ENCODE measurements at regions not wholly inside any gene's neighbourhood (a gene's known extent, or its start where the extent isn't known, plus 50 kb on each side); places are given as distances from the start of the nearest gene placed in this dataset.

- no peak for FAIRE-seq
Measured at GRCh38 chr3:87062685-87063084, 71.7 kb upstream of the VGLL3 start.

More at GRCh38 chr3:87062685-87063084, 71.7 kb upstream of the VGLL3 start:
- Histone ChIP-seq H3K4me1 (ENCODE audit: insufficient read depth, low read length) (no peaks in the 10 kb centered on the region), H3K4me3 (replicated peaks in 1 of 3; ENCODE audit: insufficient read depth in 1 of 3, low read depth in 2 of 3, low read length in 3 of 3) (no peak overlapping the region), H2AFZ (ENCODE audit: low read length) (no peak overlapping the region), H4K20me1 (ENCODE audit: insufficient read depth, low read length) (no peaks in the 10 kb centered on the region), H3K79me2 (ENCODE audit: insufficient read depth, low read length) (no peaks in the 10 kb centered on the region), H3K36me3 (replicated peaks in 1 of 2; ENCODE audit: control insufficient read depth in 1 of 2, insufficient read depth in 2 of 2, low read length in 2 of 2) (no peaks in the 10 kb centered on the region), H3K4me2 (ENCODE audit: low read depth, low read length) (no peak overlapping the region), H3K9me3 (ENCODE audit: low read length) (no peaks in the 10 kb centered on the region), H3K27ac (ENCODE audit: extremely low read length, insufficient read depth, low read length) (no peak overlapping the region), H3K27me3 (ENCODE audit: control insufficient read depth in 1 of 2, insufficient read depth in 2 of 2, low read length in 2 of 2) (no peaks in the 10 kb centered on the region), H3K9ac (ENCODE audit: insufficient read depth, low read depth, low read length) (no peak overlapping the region)
- TF ChIP-seq KLF16 (CRISPR knock-in tag; IDR thresholded peaks at IDR 0.05) = no peak
- TF ChIP-seq ZNF615 (CRISPR knock-in tag; IDR thresholded peaks at IDR 0.05; ENCODE audit: borderline replicate concordance) = no peak
- no peak for TF ChIP-seq UBTF (CRISPR knock-in tag; IDR thresholded peaks at IDR 0.05)
- no peak for TF ChIP-seq NAIF1 (CRISPR knock-in tag; IDR thresholded peaks at IDR 0.05; ENCODE audit: borderline replicate concordance)
- TF ChIP-seq PRPF4 (IDR thresholded peaks at IDR 0.05; ENCODE audit: low read depth, low read length, poor library complexity, severe bottlenecking) = no peak
- no peak for TF ChIP-seq NCOA5 (CRISPR knock-in tag; IDR thresholded peaks at IDR 0.05)
- TF ChIP-seq HINFP (CRISPR knock-in tag; IDR thresholded peaks at IDR 0.05; ENCODE audit: low read depth) = no peak
- no peak for TF ChIP-seq HOXA5 (CRISPR knock-in tag; IDR thresholded peaks at IDR 0.05)
- TF ChIP-seq ZNF331 (CRISPR knock-in tag; IDR thresholded peaks at IDR 0.05) = no peak
- no peak for TF ChIP-seq ZNF552 (CRISPR knock-in tag; IDR thresholded peaks at IDR 0.05; ENCODE audit: borderline replicate concordance)
- no peak for TF ChIP-seq IKZF5 (CRISPR knock-in tag; IDR thresholded peaks at IDR 0.05)
- TF ChIP-seq SCMH1 (CRISPR knock-in tag; IDR thresholded peaks at IDR 0.05; ENCODE audit: borderline replicate concordance) = no peak
- TF ChIP-seq CREB1 (IDR thresholded peaks at IDR 0.05) = no peak
- TF ChIP-seq CREB1 (CRISPR knock-in tag; IDR thresholded peaks at IDR 0.05) = no peak
- ChIA-PET CTCF (ENCODE audit: low intra/inter-chr PET ratio, low total read pairs) (no interaction called here), POLR2A (no interaction called here)
- ATAC-seq = no peak
- intact Hi-C loops (cut with micrococcal nuclease; ENCODE audit: unreplicated experiment) (no loop called here), in situ Hi-C loops (cut with HindIII; ENCODE audit: extremely low pct_ligation_motif_present, low pct_unique_long_range_greater_than_20kb) (no loop called here)
- no peak for DNase-seq (ENCODE audit: low spot score)
- WGBS (ENCODE audit: low lambda C conversion rate) = 1% methylated on average over 3 of the region's 3 CpGs
- BruUV-seq (replicated peaks) = no TSS peak
